Gastroesophageal sphincter (tissue), 3 donors: ENCODE measurements at regions not wholly inside any gene's neighbourhood (a gene's known extent, or its start where the extent isn't known, plus 50 kb on each side); places are given as distances from the start of the nearest gene placed in this dataset.

Source experiments
- EP300 ChIP-seq: sonication (generic); formaldehyde crosslinking; IDR thresholded peaks from one replicate; pipeline ENCODE4 v1.6.1; 2017; ENCODE audit warnings: antibody characterized with exemption, mild to moderate bottlenecking
- POLR2A ChIP-seq, 2 donors: fragments of 450-650 bp; IDR thresholded peaks; one replicate each; pipeline ENCODE4 v1.6.1; 2017; ENCODE audit warnings: antibody characterized with exemption in 2 of 2, mild to moderate bottlenecking in 2 of 2, moderate library complexity in 1 of 2
- POLR2AphosphoS5 ChIP-seq: sonication (generic); formaldehyde crosslinking; IDR thresholded peaks from one replicate; pipeline ENCODE4 v1.6.1; 2017; ENCODE audit warnings: antibody characterized with exemption
- TF ChIP-seq, protein P1 (sequence below), 4 experiments: fragments of 200-600 bp in 2 of 4; fragments of 450-650 bp in 2 of 4; sonication (generic) in 1 of 4; IDR thresholded peaks; one replicate each; pipeline ENCODE4 v1.5.1; 2017 to 2019; ENCODE audit warnings: antibody characterized with exemption in 4 of 4, mild to moderate bottlenecking in 2 of 4, moderate library complexity in 2 of 4

GRCh38 chr16:86151239-86151851 is 252.4 kb downstream of the IRF8 start:
- TF ChIP-seq, protein P1, sequence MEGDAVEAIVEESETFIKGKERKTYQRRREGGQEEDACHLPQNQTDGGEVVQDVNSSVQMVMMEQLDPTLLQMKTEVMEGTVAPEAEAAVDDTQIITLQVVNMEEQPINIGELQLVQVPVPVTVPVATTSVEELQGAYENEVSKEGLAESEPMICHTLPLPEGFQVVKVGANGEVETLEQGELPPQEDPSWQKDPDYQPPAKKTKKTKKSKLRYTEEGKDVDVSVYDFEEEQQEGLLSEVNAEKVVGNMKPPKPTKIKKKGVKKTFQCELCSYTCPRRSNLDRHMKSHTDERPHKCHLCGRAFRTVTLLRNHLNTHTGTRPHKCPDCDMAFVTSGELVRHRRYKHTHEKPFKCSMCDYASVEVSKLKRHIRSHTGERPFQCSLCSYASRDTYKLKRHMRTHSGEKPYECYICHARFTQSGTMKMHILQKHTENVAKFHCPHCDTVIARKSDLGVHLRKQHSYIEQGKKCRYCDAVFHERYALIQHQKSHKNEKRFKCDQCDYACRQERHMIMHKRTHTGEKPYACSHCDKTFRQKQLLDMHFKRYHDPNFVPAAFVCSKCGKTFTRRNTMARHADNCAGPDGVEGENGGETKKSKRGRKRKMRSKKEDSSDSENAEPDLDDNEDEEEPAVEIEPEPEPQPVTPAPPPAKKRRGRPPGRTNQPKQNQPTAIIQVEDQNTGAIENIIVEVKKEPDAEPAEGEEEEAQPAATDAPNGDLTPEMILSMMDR (IDR thresholded peaks at IDR 0.05): no peak
- no peak for TF ChIP-seq POLR2AphosphoS5
- peak in 1 of 2 donors; percentile 6 for TF ChIP-seq POLR2A (IDR thresholded peaks at IDR 0.05)
- no peak for TF ChIP-seq EP300
